ENCODE measurements at regions not wholly inside any gene's neighbourhood (a gene's known extent, or its start where the extent isn't known, plus 50 kb on each side); places are given as distances from the start of the nearest gene placed in this dataset.

- no peak for TF ChIP-seq ZC3H10 (CRISPR knock-in tag; IDR thresholded peaks at IDR 0.05)
- TF ChIP-seq TOX (CRISPR knock-in tag; IDR thresholded peaks at IDR 0.05; ENCODE audit: borderline replicate concordance): no peak
- no peak for TF ChIP-seq PATZ1 (CRISPR knock-in tag; IDR thresholded peaks at IDR 0.05; ENCODE audit: borderline replicate concordance)
- TF ChIP-seq RARB (CRISPR knock-in tag; IDR thresholded peaks at IDR 0.05): no peak
- no peak for TF ChIP-seq POU6F1 (CRISPR knock-in tag; IDR thresholded peaks at IDR 0.05; ENCODE audit: borderline replicate concordance, low read depth)
- TF ChIP-seq ZNF565 (CRISPR knock-in tag; conservative IDR thresholded peaks at IDR 0.05; ENCODE audit: low read depth): no peak
- no peak for TF ChIP-seq TSHZ2 (CRISPR knock-in tag; IDR thresholded peaks at IDR 0.05)
- TF ChIP-seq ISL1 (CRISPR knock-in tag; IDR thresholded peaks at IDR 0.05): no peak
- no peak for TF ChIP-seq ZFP3 (CRISPR knock-in tag; IDR thresholded peaks at IDR 0.05)
- no peak for TF ChIP-seq CSRNP3 (CRISPR knock-in tag; IDR thresholded peaks at IDR 0.05)
- no peak for TF ChIP-seq ZNF8 (CRISPR knock-in tag; IDR thresholded peaks at IDR 0.05)
Measured at GRCh38 chrX:152573866-152574265, 63.8 kb upstream of the GABRQ start.

Data from SK-N-SH treated with all-trans-retinoic acid at 6 μM for 48 hours (cell line).